ENCODE measurements at regions not wholly inside any gene's neighbourhood (a gene's known extent, or its start where the extent isn't known, plus 50 kb on each side); places are given as distances from the start of the nearest gene placed in this dataset.

DNA sequence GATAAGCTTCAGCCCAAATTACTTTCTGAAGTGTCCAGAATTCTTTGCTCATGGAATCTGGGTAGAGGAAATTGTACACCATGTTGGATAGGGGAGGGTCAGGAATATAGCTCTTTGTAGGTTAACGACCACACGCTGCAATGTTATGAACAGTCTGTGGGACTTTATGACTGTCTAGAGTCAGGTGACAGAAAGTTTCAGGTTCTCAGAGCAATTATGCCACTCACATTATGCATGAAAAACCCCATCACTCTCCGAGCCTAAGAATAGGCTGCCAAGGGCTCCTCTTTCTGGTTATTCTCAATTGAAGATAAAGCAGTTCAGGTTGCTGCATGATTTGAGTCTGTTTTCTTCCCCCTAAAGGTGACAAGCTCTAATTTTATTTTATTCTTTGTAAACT is 430.9 kb downstream of the ATP23 start:
- DNase-seq = no peak

DNA sequence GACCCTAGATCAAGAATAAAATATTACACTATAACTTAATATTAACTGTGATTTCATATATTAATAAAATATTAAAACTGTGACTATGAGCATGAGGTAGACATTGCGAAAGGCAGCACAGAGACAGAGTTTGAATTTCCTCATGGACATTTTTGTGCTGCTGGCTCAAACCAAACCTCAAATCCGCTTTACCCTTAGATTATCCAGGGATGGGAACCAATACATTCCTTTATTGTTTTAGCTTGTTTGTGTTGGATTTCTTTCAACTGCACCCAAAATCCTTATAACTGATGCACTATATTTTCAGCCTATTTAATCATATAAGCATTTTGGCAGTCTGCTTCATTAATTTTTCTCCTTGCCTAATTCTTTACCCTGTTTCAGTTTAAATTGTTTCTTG is 436.7 kb downstream of the ATP23 start:
- DNase-seq = no peak

DNA sequence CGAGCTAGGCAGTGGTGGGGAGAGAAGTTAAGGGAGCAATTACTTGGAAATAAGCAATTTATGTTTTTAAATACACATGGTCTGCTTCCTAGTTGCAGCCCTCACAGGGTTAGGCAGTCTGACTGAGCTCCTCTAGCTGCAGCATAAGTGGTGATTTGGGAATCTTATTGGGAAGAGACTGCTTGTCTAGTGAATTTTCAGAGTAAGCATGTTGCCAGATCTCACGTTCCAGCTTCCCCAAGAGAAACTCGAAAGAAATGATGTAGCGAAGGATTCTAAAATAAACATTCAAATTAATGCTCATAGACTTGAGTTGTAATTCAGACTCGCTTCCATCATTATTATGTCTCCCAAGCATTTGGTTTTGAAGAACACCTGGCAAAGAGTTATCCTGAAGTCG is 440.2 kb downstream of the ATP23 start:
- no peak for DNase-seq

DNA sequence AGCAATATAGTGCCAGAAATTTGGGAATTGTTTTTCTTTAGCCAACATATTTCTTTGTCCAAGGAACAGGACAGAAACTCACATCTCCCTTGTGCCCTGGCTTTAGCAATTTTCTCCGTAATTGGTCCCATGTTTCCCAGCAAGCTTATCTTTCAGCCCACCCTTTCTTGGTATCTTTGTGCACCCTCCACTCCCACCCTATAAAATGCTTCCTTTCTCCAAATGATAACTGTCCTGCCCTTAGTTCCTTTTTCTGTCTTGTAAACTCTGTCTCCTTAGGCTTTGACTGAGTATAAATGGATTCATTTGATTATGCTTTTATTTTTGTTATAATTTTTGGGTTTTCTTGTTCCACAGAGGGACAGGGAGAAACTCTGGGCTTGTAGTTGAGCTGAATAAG is 442.8 kb downstream of the ATP23 start:
- no peak for DNase-seq

DNA sequence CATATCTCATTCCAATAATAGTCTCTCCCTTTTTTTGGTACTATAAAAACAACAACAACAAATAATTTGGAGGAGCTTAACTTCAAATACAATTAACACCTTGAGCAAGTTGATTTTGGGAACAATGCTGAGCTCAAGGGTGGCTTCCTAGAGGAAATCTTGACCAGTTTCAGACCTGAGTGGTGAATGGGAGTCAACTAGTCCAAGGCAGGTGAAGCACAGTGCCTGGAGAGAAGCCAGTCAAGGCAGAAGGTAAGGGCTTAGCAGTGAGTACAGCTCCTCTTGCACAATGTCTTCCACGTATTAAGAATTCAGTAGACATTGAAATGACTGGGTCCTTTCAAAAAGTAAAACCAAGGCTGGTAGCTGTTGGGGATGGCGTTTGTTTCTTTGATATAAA is 444.8 kb downstream of the ATP23 start:
- DNase-seq = no peak

DNA sequence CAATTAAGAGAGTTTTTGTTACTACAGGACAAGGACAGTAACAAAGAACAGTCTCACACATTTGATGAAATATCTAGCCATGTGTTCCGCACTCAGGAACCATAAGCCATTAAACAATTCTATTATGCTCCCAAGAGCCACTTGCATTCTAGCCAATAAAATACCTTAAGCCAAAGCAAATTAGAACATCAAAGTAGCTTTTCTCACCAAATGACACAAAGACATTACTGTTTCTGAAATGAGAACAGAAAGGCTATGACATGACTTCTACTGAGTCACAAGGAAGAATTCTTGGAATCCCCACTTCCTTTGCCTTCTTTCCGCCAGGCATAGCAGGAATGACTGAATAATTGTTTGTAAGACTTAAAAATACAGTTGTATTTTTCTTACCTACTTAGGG is 445.8 kb downstream of the ATP23 start:
- no peak for DNase-seq

DNA sequence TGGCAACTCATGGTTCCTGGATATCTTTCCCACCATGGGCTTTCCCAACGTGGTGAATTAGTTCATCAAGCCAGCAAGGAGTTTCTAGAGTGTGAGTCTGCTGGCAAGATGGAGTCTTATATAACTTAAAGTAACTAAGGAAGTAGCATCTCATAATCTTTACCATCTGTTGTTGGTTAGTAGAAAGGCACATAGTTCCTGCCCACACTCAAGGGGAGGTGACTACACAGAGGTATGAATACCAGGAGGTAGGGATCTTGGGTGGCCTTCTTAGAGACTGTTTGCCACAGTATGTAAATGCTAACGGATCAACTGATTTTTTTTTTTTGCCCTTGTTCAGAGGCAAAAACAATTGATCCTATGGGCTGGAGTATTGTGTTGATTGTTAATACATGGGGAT is 446.9 kb downstream of the ATP23 start:
- DNase-seq = no peak

DNA sequence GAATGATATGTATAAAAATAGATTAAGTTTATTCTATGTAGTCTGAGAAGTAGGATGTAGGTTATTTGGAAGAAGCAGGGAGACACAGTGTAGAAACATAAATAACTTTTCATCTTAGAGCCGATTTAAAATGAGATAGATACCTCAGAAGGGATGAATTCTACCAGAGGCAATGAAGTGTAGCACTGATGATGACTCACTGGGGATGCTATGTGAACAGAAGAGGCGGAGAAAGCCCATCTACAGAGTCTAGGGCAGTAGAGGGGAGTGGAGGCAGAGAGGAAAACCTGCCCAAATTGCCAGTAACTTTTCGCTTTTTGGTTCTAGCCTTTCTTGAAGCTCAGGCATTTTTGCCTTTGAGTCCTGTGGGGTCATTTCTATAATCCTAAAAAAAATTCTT is 451.8 kb downstream of the ATP23 start:
- DNase-seq = peak; percentile 16

DNA sequence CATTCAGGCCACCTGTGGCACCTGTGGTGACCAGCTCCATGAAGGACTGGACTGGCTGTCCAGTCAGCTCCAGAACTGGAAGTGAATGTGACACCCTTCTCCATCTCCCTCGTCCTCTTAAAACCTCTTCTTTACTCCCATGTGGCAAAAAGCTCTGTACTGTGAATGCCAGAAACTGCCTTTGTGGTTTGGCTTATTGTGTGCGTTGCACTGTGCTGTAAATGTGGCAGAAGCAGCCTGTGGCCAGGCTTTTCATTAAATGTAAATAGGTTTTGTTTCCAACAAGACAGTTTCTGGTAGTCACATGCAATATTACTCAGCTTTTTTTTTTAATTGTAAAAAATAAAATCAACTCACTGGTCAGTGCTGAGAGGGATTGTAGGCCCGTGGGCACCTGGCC is 453.7 kb downstream of the ATP23 start:
- no peak for DNase-seq

DNA sequence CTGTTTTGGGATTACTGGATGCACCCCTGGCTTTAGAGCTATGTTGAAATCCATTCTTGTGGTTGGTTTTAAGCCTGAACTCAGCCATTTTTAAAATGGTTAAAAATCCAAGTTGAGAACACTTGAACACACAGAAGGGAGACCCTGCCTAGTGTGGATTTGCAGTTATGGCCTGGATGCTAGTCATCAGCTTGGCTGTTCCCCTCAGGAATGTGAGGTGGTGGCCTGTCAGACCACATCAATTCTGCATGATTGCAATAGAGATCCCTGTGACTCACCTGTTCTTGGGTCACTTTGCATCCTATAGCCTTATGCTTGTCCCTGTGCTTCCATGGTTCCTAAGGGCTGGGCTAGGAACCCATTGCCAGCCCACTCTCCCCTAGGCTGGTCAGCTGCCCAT is 454.1 kb downstream of the ATP23 start:
- no peak for DNase-seq

DNA sequence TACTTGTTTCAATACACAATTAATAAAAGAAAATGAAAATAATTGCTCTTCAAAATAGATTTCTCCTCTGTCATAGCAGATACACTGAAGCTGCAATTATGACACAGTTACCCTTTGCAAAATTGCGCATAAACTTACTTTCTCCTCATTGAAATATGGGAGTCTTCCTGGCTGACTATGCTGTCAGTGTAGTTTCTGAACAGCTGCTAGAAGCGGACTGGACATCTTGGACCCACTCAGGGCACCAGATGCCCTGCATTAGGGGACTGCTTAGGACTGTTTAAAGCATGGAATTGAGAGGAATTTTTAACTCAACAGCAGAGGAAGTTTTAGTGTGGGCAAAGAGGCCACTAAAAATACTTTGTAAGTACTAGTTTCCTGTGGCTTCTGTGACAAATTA is 454.9 kb downstream of the ATP23 start:
- DNase-seq = no peak

DNA sequence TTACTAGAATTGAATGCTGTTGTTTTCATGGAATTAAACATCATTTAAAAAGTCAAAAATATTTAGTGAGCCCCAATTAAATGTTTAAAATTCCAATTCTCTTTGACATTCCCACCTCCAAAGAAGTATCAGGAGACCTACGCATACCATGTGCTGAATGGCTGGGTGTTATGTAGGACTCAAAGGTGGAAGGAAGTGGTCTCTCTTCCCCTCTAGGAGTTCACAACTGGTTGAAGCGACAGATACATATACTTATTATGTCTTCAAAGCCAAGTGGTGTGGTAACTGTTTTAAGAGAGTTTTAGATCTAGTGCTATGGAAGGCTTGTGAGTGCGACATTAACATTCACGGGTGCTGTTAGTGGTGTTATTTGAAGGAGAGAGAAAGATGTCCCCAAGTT is 464.0 kb downstream of the ATP23 start:
- DNase-seq = no peak

DNA sequence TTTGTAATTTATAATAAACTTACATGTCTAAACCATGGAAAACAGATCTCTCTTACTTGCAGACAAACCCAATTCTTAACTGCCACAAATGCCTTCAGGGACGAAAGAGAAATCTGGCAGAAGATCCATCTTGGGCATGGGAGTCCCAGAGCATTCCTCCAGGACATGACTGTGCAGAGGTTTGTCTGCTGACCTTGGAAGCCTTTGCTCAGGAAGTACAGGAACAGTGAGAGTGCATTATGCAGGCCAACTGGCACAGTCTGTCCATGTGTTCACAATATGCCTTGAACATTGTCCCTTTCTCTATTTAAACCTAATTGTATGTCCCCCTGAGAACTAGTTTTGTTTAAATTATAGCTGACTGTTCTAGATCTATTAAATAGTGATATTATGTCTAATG is 467.1 kb downstream of the ATP23 start:
- DNase-seq = no peak

DNA sequence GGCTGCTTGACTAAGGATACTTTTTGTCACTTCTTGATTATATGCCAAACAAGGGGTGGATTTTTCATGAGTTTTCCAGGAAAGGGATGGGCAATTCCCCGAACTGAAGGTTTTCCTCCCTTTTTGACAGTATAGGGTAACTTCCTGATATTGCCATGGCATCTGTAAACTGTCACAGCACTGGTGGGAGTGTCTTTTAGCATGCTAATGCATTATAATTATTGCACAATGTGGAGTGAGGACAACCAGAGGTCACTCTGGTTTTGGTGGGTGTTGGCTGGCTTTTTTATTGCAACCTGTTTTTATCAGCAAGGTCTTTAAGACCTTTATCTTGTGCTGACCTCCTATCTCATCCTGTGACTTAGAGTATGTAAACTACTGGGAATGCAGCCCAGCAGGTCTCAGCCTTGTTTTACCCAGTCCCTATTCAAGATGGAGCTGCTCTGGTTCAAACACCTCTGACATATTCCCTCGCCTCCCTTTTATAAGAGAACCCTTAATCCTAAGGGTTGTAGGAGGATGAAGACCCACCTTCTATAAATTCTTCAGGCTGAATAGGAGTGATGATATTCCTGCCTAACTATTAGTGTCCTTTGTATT is 471.2 kb downstream of the ATP23 start:
- no peak for DNase-seq

DNA sequence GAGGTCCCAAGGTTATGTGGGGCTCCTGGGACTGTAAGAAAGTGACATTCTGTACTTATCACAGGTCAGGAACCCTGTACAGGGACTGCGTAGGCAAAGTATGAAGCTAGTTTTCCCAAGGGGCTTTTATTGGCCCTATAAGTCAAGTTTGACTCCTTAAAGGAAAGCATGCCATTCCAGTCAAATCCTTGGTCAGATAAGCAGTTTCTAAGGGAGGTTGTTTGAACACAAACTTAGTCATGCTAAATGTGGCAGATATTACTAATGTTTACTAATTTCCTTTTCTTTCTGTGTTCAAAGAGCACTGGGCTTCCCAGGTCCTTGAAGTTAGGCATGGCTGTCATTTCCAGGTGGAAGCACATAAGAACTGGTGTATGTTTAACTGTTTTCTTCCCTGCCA is 472.4 kb downstream of the ATP23 start:
- no peak for DNase-seq

DNA sequence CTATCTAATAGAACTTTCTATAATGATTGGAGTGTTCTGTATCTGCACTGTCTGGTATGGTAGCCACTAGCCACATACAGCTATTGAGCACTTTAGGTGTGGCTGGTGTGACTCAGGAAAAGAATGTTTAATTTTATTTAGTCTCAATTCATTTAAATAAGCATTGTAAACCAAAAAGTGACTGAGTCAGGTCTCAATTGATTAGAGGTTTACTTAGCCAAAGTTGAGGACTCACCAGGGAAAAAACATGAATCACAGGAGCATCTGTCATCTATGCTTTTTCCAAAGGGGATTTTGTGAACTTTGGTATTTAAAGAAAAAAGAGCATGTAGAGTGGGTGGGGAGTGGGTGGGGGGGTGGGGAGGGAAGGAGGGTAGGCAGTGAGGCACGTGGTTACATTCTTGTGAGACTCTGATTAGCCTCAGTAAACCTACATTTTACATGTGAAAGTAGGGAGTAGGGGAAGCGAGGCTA is 473.1 kb downstream of the ATP23 start:
- DNase-seq = peak; percentile 18

DNA sequence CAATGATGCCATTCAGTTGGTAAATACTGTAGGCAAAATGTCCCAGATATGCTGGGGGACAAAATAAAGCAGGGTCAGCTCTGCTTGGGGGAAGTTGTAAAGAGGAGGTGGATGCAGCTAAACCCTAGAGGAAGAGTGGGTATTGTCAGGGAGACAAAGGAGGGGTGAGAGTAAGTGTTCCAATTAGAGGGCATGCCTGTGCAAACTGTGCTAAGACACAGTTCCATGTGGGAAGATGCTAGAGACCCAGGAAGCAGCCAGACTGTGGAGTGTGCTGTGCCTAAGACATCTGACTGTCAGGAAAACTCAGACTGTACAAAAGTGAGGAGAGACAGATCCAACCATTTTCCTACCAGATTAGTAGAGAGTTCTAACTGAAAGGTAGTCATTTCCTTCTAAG is 474.3 kb downstream of the ATP23 start:
- no peak for DNase-seq

DNA sequence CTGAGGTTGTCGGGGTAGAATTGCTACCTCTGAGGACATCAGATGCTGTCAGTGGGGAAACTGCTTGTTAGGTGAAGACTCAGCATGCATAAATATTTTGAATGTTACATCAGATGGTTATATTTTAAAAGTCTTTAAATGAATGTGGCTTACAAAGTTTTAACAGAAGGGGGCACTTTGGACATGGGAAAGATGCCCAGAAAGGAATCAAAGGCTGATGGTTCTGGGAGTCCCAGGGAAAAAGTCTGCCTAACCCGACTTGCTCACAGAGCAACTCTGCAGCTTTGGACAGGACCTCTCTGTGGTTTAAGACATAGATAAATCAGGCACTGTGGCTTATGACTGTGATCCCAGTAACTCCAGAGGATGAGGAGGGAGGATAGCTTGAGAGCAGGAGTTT is 474.9 kb downstream of the ATP23 start:
- DNase-seq = peak; percentile 26

DNA sequence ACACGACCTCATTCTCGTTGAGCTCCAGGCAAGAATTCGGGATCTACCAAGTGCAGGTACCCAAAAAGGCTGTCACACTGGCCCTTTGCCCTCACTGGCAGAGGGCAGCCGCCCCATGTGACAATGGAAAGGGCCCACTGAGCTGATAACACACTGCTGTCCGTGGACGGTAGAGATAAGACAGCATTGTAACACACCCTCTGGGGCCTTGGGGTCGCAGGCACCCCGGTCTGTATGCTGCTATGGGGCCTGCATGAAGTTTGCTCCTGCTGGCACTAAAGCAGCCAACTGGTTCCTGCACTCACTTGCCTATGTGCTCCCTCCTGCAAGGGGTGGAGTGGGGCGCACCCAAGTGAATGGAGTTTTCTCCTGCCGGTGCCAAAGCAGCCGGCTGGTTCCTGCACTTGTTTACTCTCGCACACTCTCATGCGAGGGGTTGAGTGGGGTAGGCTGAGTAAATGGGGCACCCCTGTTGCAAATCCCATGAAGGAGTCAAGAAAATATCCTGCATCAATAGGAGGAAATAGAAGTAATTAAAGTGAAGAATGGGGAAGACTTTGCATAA is 477.9 kb downstream of the ATP23 start:
- no peak for DNase-seq

DNA sequence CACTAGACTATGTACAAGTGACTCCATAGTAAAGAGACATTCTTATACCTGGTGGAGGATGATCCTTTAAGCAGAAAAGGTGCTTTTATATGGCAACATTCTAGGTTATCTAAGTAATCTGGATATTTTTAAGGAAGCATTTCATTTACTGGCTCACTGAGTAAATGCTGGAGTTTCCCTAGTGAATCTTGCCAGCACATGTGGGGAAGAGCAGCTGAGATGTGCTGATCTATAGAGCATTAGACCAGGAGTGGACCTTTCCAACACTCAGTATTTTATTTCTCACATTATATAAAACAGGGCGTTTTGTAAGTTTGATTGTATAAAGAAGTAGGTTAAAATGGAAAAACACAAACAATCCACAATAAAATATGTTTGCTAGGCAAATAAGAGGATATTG is 478.5 kb downstream of the ATP23 start:
- DNase-seq = no peak

DNA sequence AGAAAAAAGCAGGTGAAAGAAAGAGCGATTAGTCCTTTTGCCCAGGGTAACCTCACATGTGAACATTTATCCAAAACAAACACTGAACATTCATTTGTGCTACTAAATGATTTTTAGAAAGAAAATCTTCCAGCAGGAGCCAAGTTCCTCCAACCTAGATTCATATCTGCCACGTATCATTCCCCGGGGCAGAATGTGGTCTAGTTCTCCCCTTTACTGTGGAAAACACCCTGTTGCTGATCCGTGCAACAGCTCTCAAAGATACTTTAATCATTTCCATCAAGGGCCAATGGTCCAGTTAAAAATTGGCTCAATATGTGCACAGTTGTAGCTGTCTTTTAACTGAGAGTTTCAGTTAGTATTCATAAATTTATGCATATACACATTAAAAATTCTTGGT is 479.1 kb downstream of the ATP23 start:
- DNase-seq = no peak

DNA sequence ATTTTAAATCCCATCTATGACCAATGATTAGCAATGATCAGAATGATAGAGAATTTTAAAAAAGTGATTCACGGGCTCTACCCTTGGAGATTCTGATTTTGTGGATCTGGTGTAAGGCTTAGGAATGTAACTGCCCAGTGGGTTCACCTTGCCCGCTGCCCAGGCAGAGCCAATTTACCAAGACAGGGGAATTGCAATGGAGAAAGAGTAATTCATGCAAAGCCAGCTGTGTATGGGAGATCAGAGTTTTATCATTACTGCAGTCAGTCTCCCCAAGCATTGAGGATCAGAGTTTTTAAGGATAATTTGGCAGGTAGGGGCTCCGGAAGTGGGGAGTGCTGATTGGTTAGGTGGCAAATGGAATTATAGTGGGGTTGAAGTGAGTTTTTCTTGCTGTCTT is 480.6 kb downstream of the ATP23 start:
- no peak for DNase-seq

DNA sequence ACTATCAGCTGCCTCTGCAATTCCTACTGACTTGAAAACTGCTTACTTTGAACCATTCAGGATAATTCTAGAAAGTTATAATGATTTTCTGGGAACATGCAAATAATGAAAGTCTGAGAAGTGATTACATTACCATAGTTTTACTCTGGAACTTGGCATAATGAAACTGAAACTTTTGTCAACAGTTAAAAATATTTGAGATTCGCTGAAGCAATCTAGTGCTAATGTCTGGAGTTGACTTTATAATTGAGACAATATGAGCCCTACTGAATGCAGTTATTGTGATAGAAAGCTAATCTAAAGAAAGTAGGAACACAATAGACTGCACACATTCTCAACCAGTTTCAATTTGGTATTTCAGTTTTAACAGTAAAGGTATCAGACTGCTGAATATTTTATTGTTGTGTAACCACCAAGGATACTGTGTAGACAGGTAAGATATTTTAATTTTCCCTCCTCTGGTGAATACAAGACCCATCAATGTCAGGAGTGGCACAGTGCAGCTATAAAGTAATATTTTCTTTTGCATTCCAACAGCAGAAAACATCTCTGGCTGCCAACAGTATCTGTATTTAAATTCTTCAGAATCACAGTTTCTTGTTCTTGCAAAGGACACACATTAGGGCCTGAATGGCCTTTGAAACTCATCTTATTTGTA is 483.5 kb downstream of the ATP23 start:
- no peak for DNase-seq

DNA sequence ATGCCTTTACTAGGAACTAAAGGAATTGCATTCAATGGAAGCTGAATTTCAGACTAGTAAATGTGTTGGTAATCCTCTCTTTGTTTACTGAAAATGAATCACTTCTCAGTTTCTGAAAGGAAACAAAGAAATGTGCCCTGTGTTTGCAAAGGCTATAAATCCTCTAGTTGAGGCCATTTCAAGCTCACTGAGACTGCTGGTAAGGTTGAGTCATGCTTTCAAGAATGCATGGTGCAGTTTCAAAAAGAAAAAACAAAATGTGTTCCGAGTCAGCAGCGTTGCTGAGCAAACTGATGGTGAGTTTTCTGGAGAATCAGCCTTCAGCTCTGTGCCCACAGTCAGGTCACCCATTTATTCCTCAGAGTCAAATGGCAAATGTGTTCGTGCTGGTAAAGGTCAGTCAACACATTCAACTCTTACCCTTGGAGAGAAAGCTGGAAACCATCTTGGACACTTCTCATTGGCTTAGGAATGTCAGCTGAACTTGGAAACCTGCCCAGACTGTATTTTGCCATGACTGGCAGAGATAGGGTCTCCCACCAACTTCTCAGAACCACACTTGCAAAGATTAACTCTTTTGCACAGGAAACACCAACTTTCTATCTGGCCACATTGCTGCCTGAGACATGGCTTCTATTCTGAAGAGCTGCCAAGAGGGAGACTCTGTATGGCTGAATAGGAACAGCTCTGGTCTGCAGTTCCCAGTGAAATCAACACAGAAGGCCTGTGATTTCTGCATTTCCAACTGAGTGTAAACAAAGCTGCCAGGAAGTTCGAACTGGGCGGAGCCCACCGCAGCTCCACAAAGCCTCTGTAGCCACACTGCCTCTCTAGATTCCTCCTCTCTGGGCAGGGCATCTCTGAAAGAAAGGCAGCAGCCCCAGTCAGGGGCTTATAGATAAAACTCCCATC is 484.4 kb downstream of the ATP23 start:
- peak; percentile 68 for DNase-seq

Data from amniotic stem cell (primary cell).